ENCODE measurements at regions not wholly inside any gene's neighbourhood (a gene's known extent, or its start where the extent isn't known, plus 50 kb on each side); places are given as distances from the start of the nearest gene placed in this dataset.

- no peaks in the 10 kb centered on the region for H3K27me3 Mint-ChIP-seq (ENCODE audit: low read depth)
- H3K4me3 Mint-ChIP-seq, result no peak overlapping the region
- H3K27ac Mint-ChIP-seq, result no peak overlapping the region
- peaks cover 12% of the 10 kb centered on the region for H3K9me3 Mint-ChIP-seq
- no peak for TF ChIP-seq CTCF (IDR thresholded peaks at IDR 0.05; ENCODE audit: unreplicated experiment in 3 of 3)
- peaks cover 9% of the 10 kb centered on the region for H3K4me1 Mint-ChIP-seq
- no peaks in the 10 kb centered on the region for H3K36me3 Mint-ChIP-seq (ENCODE audit: low read depth)
These were observed 80.8 kb downstream of the SMIM21 start for GRCh38 chr18:75346671-75347070.

- no peak for TF ChIP-seq CTCF (IDR thresholded peaks at IDR 0.05; ENCODE audit: unreplicated experiment in 3 of 3)
- Mint-ChIP-seq H3K27me3 (ENCODE audit: low read depth) (peaks cover 9% of the 10 kb centered on the region), H3K36me3 (ENCODE audit: low read depth) (no peaks in the 10 kb centered on the region), H3K27ac (no peak overlapping the region), H3K9me3 (no peaks in the 10 kb centered on the region), H3K4me1 (peaks cover 11% of the 10 kb centered on the region), H3K4me3 (no peak overlapping the region)
These were observed 82.9 kb downstream of the SMIM21 start for GRCh38 chr18:75344615-75345014.

GRCh38 chr18:75344161-75344560 lies 83.3 kb downstream of the SMIM21 start:
- H3K4me3 Mint-ChIP-seq, result no peak overlapping the region
- H3K27me3 Mint-ChIP-seq (ENCODE audit: low read depth), result peaks cover 9% of the 10 kb centered on the region
- H3K36me3 Mint-ChIP-seq (ENCODE audit: low read depth), result no peaks in the 10 kb centered on the region
- no peak for TF ChIP-seq CTCF (IDR thresholded peaks at IDR 0.05; ENCODE audit: unreplicated experiment in 3 of 3)
- no peaks in the 10 kb centered on the region for H3K9me3 Mint-ChIP-seq
- peak overlapping the region in 1 of 3 experiments; percentile 28 for H3K27ac Mint-ChIP-seq
- peaks cover 11% of the 10 kb centered on the region for H3K4me1 Mint-ChIP-seq

GRCh38 chr18:75343389-75343788 lies 84.1 kb downstream of the SMIM21 start:
- Mint-ChIP-seq H3K36me3 (ENCODE audit: low read depth) (no peaks in the 10 kb centered on the region), H3K9me3 (no peaks in the 10 kb centered on the region), H3K4me1 (peaks cover 14% of the 10 kb centered on the region), H3K27ac (no peak overlapping the region), H3K27me3 (ENCODE audit: low read depth) (peaks cover 9% of the 10 kb centered on the region), H3K4me3 (no peak overlapping the region)
- TF ChIP-seq CTCF (IDR thresholded peaks at IDR 0.05; ENCODE audit: unreplicated experiment in 3 of 3), result no peak

- no peak overlapping the region for H3K4me3 Mint-ChIP-seq
- no peaks in the 10 kb centered on the region for H3K9me3 Mint-ChIP-seq
- peaks cover 9% of the 10 kb centered on the region for H3K27me3 Mint-ChIP-seq (ENCODE audit: low read depth)
- peaks cover 14% of the 10 kb centered on the region for H3K4me1 Mint-ChIP-seq
- H3K36me3 Mint-ChIP-seq (ENCODE audit: low read depth), result no peaks in the 10 kb centered on the region
- no peak overlapping the region for H3K27ac Mint-ChIP-seq
- TF ChIP-seq CTCF (IDR thresholded peaks at IDR 0.05; ENCODE audit: unreplicated experiment in 3 of 3), result no peak
These were observed 85.6 kb downstream of the SMIM21 start for GRCh38 chr18:75341897-75342296.

GRCh38 chr18:75341267-75341666 lies 86.2 kb downstream of the SMIM21 start:
- Mint-ChIP-seq H3K36me3 (ENCODE audit: low read depth) (no peaks in the 10 kb centered on the region), H3K27me3 (ENCODE audit: low read depth) (peaks cover 9% of the 10 kb centered on the region), H3K9me3 (no peaks in the 10 kb centered on the region), H3K4me1 (peaks cover 14% of the 10 kb centered on the region), H3K27ac (no peak overlapping the region), H3K4me3 (no peak overlapping the region)
- TF ChIP-seq CTCF (IDR thresholded peaks at IDR 0.05; ENCODE audit: unreplicated experiment in 3 of 3), result no peak

Data from nephron (organoid).